Inferior parietal cortex (tissue), 1 donor: ENCODE measurements at regions not wholly inside any gene's neighbourhood (a gene's known extent, or its start where the extent isn't known, plus 50 kb on each side); places are given as distances from the start of the nearest gene placed in this dataset.

Source experiments
- DNase-seq: peaks from one replicate; pipeline ENCODE4 v3.0.0-alpha.2; 2016; ENCODE audit errors: extremely low spot score

GRCh38 chr7:46208635-46209525, 287.8 kb upstream of the IGFBP3 start:
- no peak for DNase-seq

GRCh38 chr7:46207931-46208634, 287.0 kb upstream of the IGFBP3 start:
- no peak for DNase-seq

- no peak for DNase-seq
These were observed 285.5 kb upstream of the IGFBP3 start for GRCh38 chr7:46206476-46207060.

GRCh38 chr7:46205478-46205877, 284.4 kb upstream of the IGFBP3 start:
- DNase-seq = no peak

- DNase-seq = no peak
These were observed 282.9 kb upstream of the IGFBP3 start for GRCh38 chr7:46203926-46204325.

GRCh38 chr7:46202379-46202778, 281.3 kb upstream of the IGFBP3 start:
- DNase-seq = no peak

- DNase-seq = no peak
These were observed 280.9 kb upstream of the IGFBP3 start for GRCh38 chr7:46201961-46202360.

- no peak for DNase-seq
These were observed 277.6 kb upstream of the IGFBP3 start for GRCh38 chr7:46198701-46199100.

- no peak for DNase-seq
These were observed 276.9 kb upstream of the IGFBP3 start for GRCh38 chr7:46197785-46198540.

- DNase-seq = no peak
These were observed 274.9 kb upstream of the IGFBP3 start for GRCh38 chr7:46195934-46196333.

- DNase-seq = no peak
These were observed 271.2 kb upstream of the IGFBP3 start for GRCh38 chr7:46192271-46192670.

GRCh38 chr7:46191776-46192175, 270.7 kb upstream of the IGFBP3 start:
- no peak for DNase-seq

GRCh38 chr7:46191296-46191695, 270.2 kb upstream of the IGFBP3 start:
- no peak for DNase-seq

- DNase-seq = no peak
These were observed 268.3 kb upstream of the IGFBP3 start for GRCh38 chr7:46189255-46189790.

GRCh38 chr7:46186131-46186530, 265.1 kb upstream of the IGFBP3 start:
- no peak for DNase-seq

- no peak for DNase-seq
These were observed 258.1 kb upstream of the IGFBP3 start for GRCh38 chr7:46179061-46179610.

GRCh38 chr7:46178661-46179060, 257.6 kb upstream of the IGFBP3 start:
- peak; percentile 23 for DNase-seq

GRCh38 chr7:46177821-46178220, 256.7 kb upstream of the IGFBP3 start:
- DNase-seq = no peak

- DNase-seq = no peak
These were observed 254.1 kb upstream of the IGFBP3 start for GRCh38 chr7:46175221-46175620.

GRCh38 chr7:46174196-46174580, 253.1 kb upstream of the IGFBP3 start:
- no peak for DNase-seq

- no peak for DNase-seq
These were observed 252.6 kb upstream of the IGFBP3 start for GRCh38 chr7:46173476-46174195.
